ENCODE measurements at regions not wholly inside any gene's neighbourhood (a gene's known extent, or its start where the extent isn't known, plus 50 kb on each side); places are given as distances from the start of the nearest gene placed in this dataset.

DNA sequence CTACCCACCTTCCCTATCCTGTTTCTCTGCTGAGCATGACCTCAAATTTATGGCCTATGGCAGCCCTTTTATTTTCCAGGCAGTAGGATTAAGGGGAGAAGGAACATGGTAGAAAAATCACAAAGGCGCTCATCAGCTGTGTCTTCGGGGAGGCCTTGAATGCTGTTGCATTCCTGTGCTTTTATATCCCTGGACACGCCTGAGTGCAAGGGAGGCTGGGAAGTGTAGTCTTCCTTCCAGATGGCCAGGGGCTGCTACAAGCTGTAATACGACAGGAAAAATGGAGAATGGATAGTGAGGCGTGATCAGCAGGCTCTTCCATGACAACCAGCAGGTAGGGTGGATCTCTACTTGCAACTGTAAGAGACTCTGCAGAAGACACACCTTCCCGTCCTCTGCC is 210.9 kb upstream of the GGTLC1 start:
- no peak overlapping the region for H3K9ac ChIP-seq (ENCODE audit: low read length)
- H3K27me3 ChIP-seq (ENCODE audit: low read length), result no peaks in the 10 kb centered on the region
- no peaks in the 10 kb centered on the region for H3K9me3 ChIP-seq (ENCODE audit: low read length)
- H3K79me2 ChIP-seq (ENCODE audit: low read length), result no peaks in the 10 kb centered on the region
- H3K4me1 ChIP-seq (ENCODE audit: insufficient read depth, low read length), result peaks cover 7% of the 10 kb centered on the region
- CTCF ChIA-PET, result no interaction called here
- H3F3A ChIP-seq (ENCODE audit: low read length, unreplicated experiment), result no peaks in the 10 kb centered on the region
- intact Hi-C loops (cut with micrococcal nuclease), result no loop called here
- no peaks in the 10 kb centered on the region for H4K20me1 ChIP-seq (ENCODE audit: low read length)
- DNase-seq, result no peak
- no TSS peak for BruUV-seq (replicated peaks)
- H3K27ac ChIP-seq (ENCODE audit: low read length), result no peak overlapping the region
- H2AFZ ChIP-seq (ENCODE audit: low read length), result no peak overlapping the region
- TF ChIP-seq, protein P1, sequence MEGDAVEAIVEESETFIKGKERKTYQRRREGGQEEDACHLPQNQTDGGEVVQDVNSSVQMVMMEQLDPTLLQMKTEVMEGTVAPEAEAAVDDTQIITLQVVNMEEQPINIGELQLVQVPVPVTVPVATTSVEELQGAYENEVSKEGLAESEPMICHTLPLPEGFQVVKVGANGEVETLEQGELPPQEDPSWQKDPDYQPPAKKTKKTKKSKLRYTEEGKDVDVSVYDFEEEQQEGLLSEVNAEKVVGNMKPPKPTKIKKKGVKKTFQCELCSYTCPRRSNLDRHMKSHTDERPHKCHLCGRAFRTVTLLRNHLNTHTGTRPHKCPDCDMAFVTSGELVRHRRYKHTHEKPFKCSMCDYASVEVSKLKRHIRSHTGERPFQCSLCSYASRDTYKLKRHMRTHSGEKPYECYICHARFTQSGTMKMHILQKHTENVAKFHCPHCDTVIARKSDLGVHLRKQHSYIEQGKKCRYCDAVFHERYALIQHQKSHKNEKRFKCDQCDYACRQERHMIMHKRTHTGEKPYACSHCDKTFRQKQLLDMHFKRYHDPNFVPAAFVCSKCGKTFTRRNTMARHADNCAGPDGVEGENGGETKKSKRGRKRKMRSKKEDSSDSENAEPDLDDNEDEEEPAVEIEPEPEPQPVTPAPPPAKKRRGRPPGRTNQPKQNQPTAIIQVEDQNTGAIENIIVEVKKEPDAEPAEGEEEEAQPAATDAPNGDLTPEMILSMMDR (conservative IDR thresholded peaks at IDR 0.05; ENCODE audit: low read depth, low read length), result no peak
- TF ChIP-seq EZH2 (IDR thresholded peaks at IDR 0.05; ENCODE audit: low read length, unreplicated experiment), result no peak
- no peak for TF ChIP-seq EZH2phosphoT487 (IDR thresholded peaks at IDR 0.05; ENCODE audit: borderline replicate concordance, low read length)
- no peak overlapping the region for H3K4me3 ChIP-seq (ENCODE audit: low read length)
- no peak for ATAC-seq
- H3K4me2 ChIP-seq (ENCODE audit: low read length), result no peak overlapping the region
- H3K36me3 ChIP-seq (ENCODE audit: low read depth, low read length), result no peaks in the 10 kb centered on the region
- no peaks in the 10 kb centered on the region for H3K9me2 ChIP-seq (replicated peaks; ENCODE audit: low read length)
- POLR2A ChIA-PET (ENCODE audit: unreplicated experiment), result no interaction called here

DNA sequence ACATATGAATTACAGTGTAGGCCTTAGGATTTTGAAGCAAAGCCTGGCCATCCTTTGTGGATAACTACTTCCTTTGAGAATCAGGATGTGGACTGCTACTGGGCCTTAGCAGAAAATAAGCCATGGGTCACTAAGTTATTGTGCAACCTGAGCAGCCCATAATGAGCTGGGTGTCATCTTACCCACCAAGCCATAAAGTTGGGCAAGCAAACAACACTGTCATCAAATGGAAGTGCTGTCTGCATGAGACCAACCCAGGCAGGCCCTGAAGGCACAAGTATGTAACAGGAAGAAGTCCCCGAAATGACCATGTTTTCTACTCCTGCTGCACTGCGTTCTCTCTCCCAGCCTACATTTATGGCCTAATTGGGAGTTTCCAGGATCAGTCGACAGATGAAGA is 205.6 kb upstream of the GGTLC1 start:
- no TSS peak for BruUV-seq (replicated peaks)
- Histone ChIP-seq H3K79me2 (ENCODE audit: low read length) (no peaks in the 10 kb centered on the region), H3K9me3 (ENCODE audit: low read length) (peaks cover 3% of the 10 kb centered on the region; the same call in 1 of the 2 replicates), H3F3A (ENCODE audit: low read length, unreplicated experiment) (no peaks in the 10 kb centered on the region), H3K9me2 (replicated peaks; ENCODE audit: low read length) (no peaks in the 10 kb centered on the region), H4K20me1 (ENCODE audit: low read length) (no peaks in the 10 kb centered on the region), H3K4me2 (ENCODE audit: low read length) (peak overlapping the region; percentile 48), H3K4me1 (ENCODE audit: insufficient read depth, low read length) (peaks cover 18% of the 10 kb centered on the region), H3K36me3 (ENCODE audit: low read depth, low read length) (no peaks in the 10 kb centered on the region), H3K4me3 (ENCODE audit: low read length) (no peak overlapping the region), H3K27ac (ENCODE audit: low read length) (peak overlapping the region; percentile 61), H3K9ac (ENCODE audit: low read length) (no peak overlapping the region), H2AFZ (ENCODE audit: low read length) (peak overlapping the region; percentile 38; the same call in 1 of the 2 replicates), H3K27me3 (ENCODE audit: low read length) (no peaks in the 10 kb centered on the region)
- TF ChIP-seq EZH2phosphoT487 (IDR thresholded peaks at IDR 0.05; ENCODE audit: borderline replicate concordance, low read length), result no peak
- no peak for TF ChIP-seq EZH2 (IDR thresholded peaks at IDR 0.05; ENCODE audit: low read length, unreplicated experiment)
- TF ChIP-seq, protein P1 (conservative IDR thresholded peaks at IDR 0.05; ENCODE audit: low read depth, low read length), result no peak
- POLR2A ChIA-PET (ENCODE audit: unreplicated experiment), result no interaction called here
- ATAC-seq (peak; percentile 51; the same call in 1 of the 2 replicates), DNase-seq (peak; percentile 92)
- intact Hi-C loops (cut with micrococcal nuclease), result no loop called here
- CTCF ChIA-PET, result no interaction called here

DNA sequence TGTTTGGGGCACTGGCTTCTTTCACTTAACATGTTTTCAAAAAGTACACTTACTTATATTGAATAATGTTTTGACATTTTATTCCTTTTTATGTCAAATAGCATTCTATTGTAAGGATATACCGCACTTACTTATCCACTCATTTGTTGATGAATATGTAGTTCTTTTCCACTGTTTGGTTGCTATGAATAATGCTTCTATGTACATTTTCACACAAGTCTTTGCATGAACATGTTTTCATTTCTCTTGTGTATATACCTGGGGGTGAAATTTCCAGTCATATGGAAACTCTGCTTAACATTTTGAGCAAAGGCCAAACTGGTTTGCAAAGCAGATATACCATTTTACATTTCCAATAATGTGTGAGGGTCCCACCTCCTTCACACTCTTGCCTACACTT is 202.3 kb upstream of the GGTLC1 start:
- Histone ChIP-seq H3K4me3 (ENCODE audit: low read length) (no peak overlapping the region), H4K20me1 (ENCODE audit: low read length) (no peaks in the 10 kb centered on the region), H3K79me2 (ENCODE audit: low read length) (no peaks in the 10 kb centered on the region), H3K4me2 (ENCODE audit: low read length) (no peak overlapping the region), H3K4me1 (ENCODE audit: insufficient read depth, low read length) (peaks cover 18% of the 10 kb centered on the region), H3K9ac (ENCODE audit: low read length) (no peak overlapping the region), H3K27me3 (ENCODE audit: low read length) (no peaks in the 10 kb centered on the region), H3K36me3 (ENCODE audit: low read depth, low read length) (no peaks in the 10 kb centered on the region), H3K27ac (ENCODE audit: low read length) (no peak overlapping the region), H3F3A (ENCODE audit: low read length, unreplicated experiment) (no peaks in the 10 kb centered on the region), H3K9me3 (ENCODE audit: low read length) (peaks cover 3% of the 10 kb centered on the region; the same call in 1 of the 2 replicates), H3K9me2 (replicated peaks; ENCODE audit: low read length) (no peaks in the 10 kb centered on the region), H2AFZ (ENCODE audit: low read length) (no peak overlapping the region)
- intact Hi-C loops (cut with micrococcal nuclease), result no loop called here
- ChIA-PET POLR2A (ENCODE audit: unreplicated experiment) (no interaction called here), CTCF (no interaction called here)
- DNase-seq (no peak), ATAC-seq (no peak)
- TF ChIP-seq EZH2phosphoT487 (IDR thresholded peaks at IDR 0.05; ENCODE audit: borderline replicate concordance, low read length) (no peak), EZH2 (IDR thresholded peaks at IDR 0.05; ENCODE audit: low read length, unreplicated experiment) (no peak)
- TF ChIP-seq, protein P1 (conservative IDR thresholded peaks at IDR 0.05; ENCODE audit: low read depth, low read length), result no peak
- no TSS peak for BruUV-seq (replicated peaks)
